Transverse colon (tissue), 4 donors: ENCODE measurements at regions not wholly inside any gene's neighbourhood (a gene's known extent, or its start where the extent isn't known, plus 50 kb on each side); places are given as distances from the start of the nearest gene placed in this dataset.

ENCODE experiments used
- DNase-seq: peaks from one replicate; pipeline ENCODE4 v3.0.0-alpha.2; 2019
- H3K27ac ChIP-seq, 4 donors: fragments of 200-600 bp; sonication (generic); 2 replicates each; pipeline ENCODE4 v1.5.1; 2016 to 2018; ENCODE audit warnings: inconsistent platforms in 4 of 4
- H3K27me3 ChIP-seq: fragments of 200-600 bp; sonication (generic); 2 replicates; pipeline ENCODE4 v1.5.1; 2017; ENCODE audit warnings: inconsistent platforms
- H3K36me3 ChIP-seq, 4 donors: fragments of 200-600 bp; sonication (generic); 2 replicates each; pipeline ENCODE4 v1.5.1; 2017 to 2019; ENCODE audit warnings: inconsistent platforms in 4 of 4
- H3K4me1 ChIP-seq, 4 donors: fragments of 200-600 bp; sonication (generic); 2 replicates each; pipeline ENCODE4 v1.5.1; 2017 to 2020; ENCODE audit warnings: inconsistent platforms in 4 of 4
- H3K4me3 ChIP-seq, 4 donors: fragments of 200-600 bp; sonication (generic); 1 replicate in 1 of 4; 2 replicates in 3 of 4; pipeline versions ENCODE4 v1.5.1 to v1.6.1; 2017 to 2019; ENCODE audit warnings: inconsistent platforms in 4 of 4
- H3K9me3 ChIP-seq, 2 donors: fragments of 200-600 bp; sonication (generic); 2 replicates each; pipeline ENCODE4 v1.5.1; 2017 to 2019; ENCODE audit warnings: inconsistent platforms in 2 of 2
- EP300 ChIP-seq: sonication (generic); formaldehyde crosslinking; IDR thresholded peaks from one replicate; pipeline ENCODE4 v1.6.1; 2017; ENCODE audit warnings: antibody characterized with exemption, low read depth
- POLR2A ChIP-seq: fragments of 450-650 bp; IDR thresholded peaks from one replicate; pipeline ENCODE4 v1.6.1; 2016; ENCODE audit warnings: antibody characterized with exemption, mild to moderate bottlenecking, moderate library complexity
- POLR2AphosphoS5 ChIP-seq, 3 donors: sonication (generic); formaldehyde crosslinking; IDR thresholded peaks; one replicate each; pipeline ENCODE4 v1.6.1; 2016; ENCODE audit warnings: antibody characterized with exemption in 3 of 3
- WGBS, 2 donors: methylation state at CpG; one replicate each; pipeline ENCODE4 v1.1.5; 2018; ENCODE audit warnings: low coverage in 1 of 2; 5-methylcytosine and 5-hydroxymethylcytosine counted together
- in situ Hi-C, 4 donors: fragments of 200-750 bp; cut with MboI; loops; one replicate each; pipeline versions ENCODE4 v1.15.0 to v1.15.1; 2017; ENCODE audit warnings: low sequenced_read_pairs in 3 of 4, low pct_ligation_motif_present in 1 of 4, low pct_unique_long_range_greater_than_20kb in 1 of 4
- intact Hi-C: fragments of 100-400 bp; cut with DNase I; formaldehyde crosslinking; loops from one replicate; pipeline ENCODE4 v1.15.1; 2023; ENCODE audit warnings: low total_unique reads
- TF ChIP-seq, protein P1 (sequence below), 5 experiments: fragments of 200-600 bp in 3 of 5; fragments of 450-650 bp in 2 of 5; sonication (generic) in 3 of 5; IDR thresholded peaks; 1 replicate in 2 of 5; 2 replicates in 3 of 5; pipeline ENCODE4 v1.5.1; 2016 to 2017; ENCODE audit warnings: antibody characterized with exemption in 5 of 5, inconsistent platforms in 3 of 5, mild to moderate bottlenecking in 2 of 5, moderate library complexity in 1 of 5

DNA sequence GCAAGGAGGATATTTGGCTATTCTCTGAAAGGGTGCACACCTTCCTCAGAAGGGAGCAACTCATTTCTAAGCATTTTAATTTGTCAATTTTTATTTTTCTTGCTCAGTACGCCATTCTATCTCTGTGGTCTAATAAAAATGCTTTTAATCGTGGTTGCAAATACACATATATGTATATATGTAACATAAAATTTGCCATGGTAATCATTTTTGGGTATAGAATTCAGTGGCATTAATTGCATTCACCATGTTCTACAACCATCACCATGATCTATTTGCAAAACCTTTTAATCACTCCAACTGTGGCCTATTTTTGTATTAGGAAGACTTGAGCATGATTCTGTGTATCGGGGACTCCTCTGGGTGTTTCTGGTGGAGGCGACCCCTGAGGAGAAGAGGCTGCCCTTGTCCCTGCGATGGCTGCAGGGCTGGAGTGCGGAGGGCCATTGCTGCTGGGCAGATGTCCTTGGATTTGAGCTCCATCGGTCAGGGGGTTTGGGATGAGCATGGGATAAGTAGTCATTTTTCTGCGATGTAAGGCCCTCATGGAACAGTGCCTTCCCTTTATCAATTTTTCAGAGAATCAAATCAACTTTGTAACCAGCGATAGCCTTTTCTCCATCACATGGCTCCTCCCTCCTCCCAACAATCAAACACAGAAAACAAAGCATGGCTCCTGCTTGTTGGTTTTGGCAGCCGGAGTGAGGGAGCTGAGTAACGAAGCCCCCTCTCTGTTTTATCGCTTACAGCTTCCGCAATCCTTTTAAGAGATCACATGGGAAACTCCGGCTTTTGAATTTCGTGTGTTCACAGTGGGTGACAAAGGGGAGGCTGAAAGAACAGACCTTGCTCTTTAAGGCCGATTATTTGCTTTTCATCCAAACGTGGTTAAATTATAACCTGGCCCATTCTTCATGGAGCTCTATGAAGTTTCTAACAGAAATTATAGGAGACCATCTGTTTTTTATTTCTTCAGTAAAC lies 187.3 kb downstream of the TENT4A start:
- no peaks in the 10 kb centered on the region for H3K27me3 ChIP-seq
- in situ Hi-C loops (no loop called here), intact Hi-C loops (no loop called here)
- no peak for DNase-seq
- TF ChIP-seq, protein P1, sequence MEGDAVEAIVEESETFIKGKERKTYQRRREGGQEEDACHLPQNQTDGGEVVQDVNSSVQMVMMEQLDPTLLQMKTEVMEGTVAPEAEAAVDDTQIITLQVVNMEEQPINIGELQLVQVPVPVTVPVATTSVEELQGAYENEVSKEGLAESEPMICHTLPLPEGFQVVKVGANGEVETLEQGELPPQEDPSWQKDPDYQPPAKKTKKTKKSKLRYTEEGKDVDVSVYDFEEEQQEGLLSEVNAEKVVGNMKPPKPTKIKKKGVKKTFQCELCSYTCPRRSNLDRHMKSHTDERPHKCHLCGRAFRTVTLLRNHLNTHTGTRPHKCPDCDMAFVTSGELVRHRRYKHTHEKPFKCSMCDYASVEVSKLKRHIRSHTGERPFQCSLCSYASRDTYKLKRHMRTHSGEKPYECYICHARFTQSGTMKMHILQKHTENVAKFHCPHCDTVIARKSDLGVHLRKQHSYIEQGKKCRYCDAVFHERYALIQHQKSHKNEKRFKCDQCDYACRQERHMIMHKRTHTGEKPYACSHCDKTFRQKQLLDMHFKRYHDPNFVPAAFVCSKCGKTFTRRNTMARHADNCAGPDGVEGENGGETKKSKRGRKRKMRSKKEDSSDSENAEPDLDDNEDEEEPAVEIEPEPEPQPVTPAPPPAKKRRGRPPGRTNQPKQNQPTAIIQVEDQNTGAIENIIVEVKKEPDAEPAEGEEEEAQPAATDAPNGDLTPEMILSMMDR (IDR thresholded peaks at IDR 0.05): no peak
- TF ChIP-seq POLR2A: no peak
- no peak for TF ChIP-seq POLR2AphosphoS5 (IDR thresholded peaks at IDR 0.05)
- TF ChIP-seq EP300: no peak
- H3K27ac ChIP-seq: peak overlapping the region in 1 of 4 donors; percentile 23
- H3K4me3 ChIP-seq: no peak overlapping the region
- H3K9me3 ChIP-seq: no peaks in the 10 kb centered on the region
- 56 to 61% methylated on average over 13 to 17 of the region's 17 CpGs for WGBS, 2 donors
- H3K36me3 ChIP-seq: no peaks in the 10 kb centered on the region
- peaks cover 0 to 3% (median 0%) of the 10 kb centered on the region in 4 donors for H3K4me1 ChIP-seq

DNA sequence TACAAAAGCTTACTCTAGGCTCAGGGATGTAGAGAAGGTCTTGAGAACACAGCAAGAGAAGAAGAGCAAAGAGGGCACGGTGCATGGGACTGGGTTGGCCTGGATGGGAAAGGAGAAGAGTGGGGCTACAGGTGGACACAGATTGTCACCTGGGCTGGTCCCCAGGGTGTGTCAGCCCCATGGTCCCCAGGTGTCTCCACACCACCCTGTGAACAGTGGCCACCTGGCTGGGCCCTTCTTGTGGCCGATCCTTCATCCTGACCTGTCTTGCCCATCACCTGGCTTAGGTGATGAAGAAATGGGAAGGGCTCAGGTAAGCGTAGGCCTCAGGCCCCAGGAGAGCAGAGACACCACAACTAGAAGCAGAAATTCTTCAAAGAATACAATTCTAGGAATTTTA lies 188.9 kb downstream of the TENT4A start:
- intact Hi-C loops (no loop called here), in situ Hi-C loops (no loop called here)
- no peak for DNase-seq
- H3K4me1 ChIP-seq: peaks cover 0 to 3% (median 0%) of the 10 kb centered on the region in 4 donors
- WGBS, 2 donors: 84 to 85% methylated on average over 2 to 3 of the region's 3 CpGs
- H3K27me3 ChIP-seq: no peaks in the 10 kb centered on the region
- no peak for TF ChIP-seq EP300
- H3K9me3 ChIP-seq: no peaks in the 10 kb centered on the region
- no peaks in the 10 kb centered on the region for H3K36me3 ChIP-seq
- H3K4me3 ChIP-seq: no peak overlapping the region
- peak overlapping the region in 1 of 4 donors; percentile 4 for H3K27ac ChIP-seq

DNA sequence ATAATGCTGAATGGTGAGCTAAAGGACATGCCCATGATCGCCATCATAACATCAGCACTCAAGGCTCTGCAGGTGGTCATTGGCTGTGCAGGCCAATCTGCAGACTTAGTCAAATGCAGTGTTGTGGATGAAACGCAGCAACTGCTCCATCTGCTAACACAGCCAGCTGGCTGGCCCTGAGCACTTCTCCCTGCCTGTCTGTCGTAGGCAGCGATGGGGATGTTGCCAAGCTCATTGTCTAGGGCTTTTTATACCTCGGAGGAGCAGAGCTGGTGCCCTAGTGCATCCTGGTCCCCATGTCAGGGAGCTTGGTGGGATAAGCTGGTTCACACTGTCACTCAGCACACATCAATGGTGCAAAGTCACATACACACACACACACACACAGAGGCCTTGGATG lies 189.4 kb downstream of the TENT4A start:
- no peaks in the 10 kb centered on the region for H3K36me3 ChIP-seq
- H3K9me3 ChIP-seq: no peaks in the 10 kb centered on the region
- WGBS, 2 donors: 36 to 83% methylated on average over 1 to 5 of the region's 5 CpGs
- peaks cover 0 to 3% (median 0%) of the 10 kb centered on the region in 4 donors for H3K4me1 ChIP-seq
- in situ Hi-C loops (no loop called here), intact Hi-C loops (no loop called here)
- no peaks in the 10 kb centered on the region for H3K27me3 ChIP-seq
- DNase-seq: no peak
- H3K4me3 ChIP-seq: no peak overlapping the region
- TF ChIP-seq POLR2A (no peak), POLR2AphosphoS5 (IDR thresholded peaks at IDR 0.05) (no peak), EP300 (no peak)
- TF ChIP-seq, protein P1 (IDR thresholded peaks at IDR 0.05): no peak
- no peak overlapping the region for H3K27ac ChIP-seq

DNA sequence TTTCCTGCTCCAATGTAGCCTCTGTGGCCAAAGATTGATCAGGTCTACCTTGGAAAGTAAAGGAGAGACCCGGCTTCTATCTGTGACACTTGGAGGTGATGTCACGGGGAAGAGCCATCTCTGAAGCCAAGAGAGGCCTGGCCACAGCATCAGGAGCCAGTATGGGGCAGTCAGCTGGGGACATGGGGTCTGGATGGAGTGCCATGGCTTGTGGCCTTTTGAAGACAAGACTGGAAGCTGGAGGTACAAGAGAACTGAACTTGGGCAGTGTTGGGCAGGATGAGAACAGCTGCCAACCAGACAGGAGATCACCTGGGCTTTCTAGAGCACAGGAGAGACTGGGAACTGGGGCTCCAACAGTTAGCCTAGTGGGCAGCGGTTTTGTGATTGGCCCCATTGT lies 190.7 kb downstream of the TENT4A start:
- H3K27ac ChIP-seq: no peak overlapping the region
- H3K36me3 ChIP-seq: no peaks in the 10 kb centered on the region
- TF ChIP-seq POLR2A (no peak), POLR2AphosphoS5 (IDR thresholded peaks at IDR 0.05) (no peak), EP300 (no peak)
- TF ChIP-seq, protein P1 (IDR thresholded peaks at IDR 0.05): no peak
- H3K9me3 ChIP-seq: no peaks in the 10 kb centered on the region
- WGBS, 2 donors: 47 to 72% methylated on average over 2 to 3 of the region's 3 CpGs
- H3K4me3 ChIP-seq: no peak overlapping the region
- H3K27me3 ChIP-seq: no peaks in the 10 kb centered on the region
- peaks cover 0 to 3% (median 0%) of the 10 kb centered on the region in 4 donors for H3K4me1 ChIP-seq
- no peak for DNase-seq
- in situ Hi-C loops (no loop called here), intact Hi-C loops (no loop called here)
